GM23248 (cell line): ENCODE measurements at regions not wholly inside any gene's neighbourhood (a gene's known extent, or its start where the extent isn't known, plus 50 kb on each side); places are given as distances from the start of the nearest gene placed in this dataset.

ENCODE experiments used
- DNase-seq: peaks from one replicate; pipeline ENCODE4 v3.0.0-alpha.2; 2015
- H2AFZ ChIP-seq: fragments of 200-600 bp; sonication (generic); 2 replicates; pipeline ENCODE4 v1.6.1; 2016; ENCODE audit warnings: antibody characterized with exemption
- H3F3A ChIP-seq: fragments of 200-600 bp; sonication (generic); 2 replicates; pipeline ENCODE4 v1.6.1; 2016; ENCODE audit warnings: mild to moderate bottlenecking, antibody characterized with exemption, mixed run types; ENCODE audit not compliant: insufficient read depth
- H3K27ac ChIP-seq: fragments of 200-600 bp; sonication (generic); 2 replicates; pipeline ENCODE4 v1.5.1; 2016; ENCODE audit warnings: mild to moderate bottlenecking
- H3K27me3 ChIP-seq: fragments of 200-600 bp; sonication (generic); replicated peaks from 2 replicates; pipeline ENCODE4 v1.6.1; 2016; ENCODE audit warnings: mild to moderate bottlenecking; ENCODE audit not compliant: insufficient read depth
- H3K36me3 ChIP-seq: fragments of 200-600 bp; sonication (generic); 2 replicates; pipeline ENCODE4 v1.6.1; 2016; ENCODE audit warnings: low read depth, mild to moderate bottlenecking
- H3K4me1 ChIP-seq: fragments of 200-600 bp; sonication (generic); 2 replicates; pipeline ENCODE4 v1.6.1; 2016; ENCODE audit warnings: mild to moderate bottlenecking; ENCODE audit not compliant: insufficient read depth
- H3K4me2 ChIP-seq: fragments of 200-600 bp; sonication (generic); one replicate; pipeline ENCODE4 v1.6.1; 2016; ENCODE audit warnings: mild to moderate bottlenecking; ENCODE audit not compliant: unreplicated experiment
- H3K4me3 ChIP-seq: fragments of 200-600 bp; sonication (generic); 2 replicates; pipeline ENCODE4 v1.5.1; 2016; ENCODE audit warnings: mild to moderate bottlenecking
- H3K79me2 ChIP-seq: fragments of 200-600 bp; sonication (generic); 2 replicates; pipeline ENCODE4 v1.6.1; 2016; ENCODE audit warnings: mild to moderate bottlenecking; ENCODE audit not compliant: insufficient read depth
- H3K9ac ChIP-seq: fragments of 200-600 bp; sonication (generic); 2 replicates; pipeline ENCODE4 v1.6.1; 2016; ENCODE audit warnings: mild to moderate bottlenecking
- H3K9me2 ChIP-seq: fragments of 200-600 bp; sonication (generic); 2 replicates; pipeline ENCODE4 v1.6.1; 2016; ENCODE audit warnings: mixed run types, mild to moderate bottlenecking, moderate library complexity; ENCODE audit not compliant: insufficient read depth
- H3K9me3 ChIP-seq: fragments of 200-600 bp; sonication (generic); one replicate; pipeline ENCODE4 v1.6.1; 2017; ENCODE audit warnings: low read depth
- H4K20me1 ChIP-seq: fragments of 200-600 bp; sonication (generic); 2 replicates; pipeline ENCODE4 v1.6.0; 2016; ENCODE audit not compliant: insufficient read depth
- EZH2 ChIP-seq: fragments of 200-600 bp; sonication (generic); IDR thresholded peaks from 2 replicates; pipeline ENCODE4 v1.6.1; 2018; ENCODE audit warnings: antibody characterized with exemption, mild to moderate bottlenecking; ENCODE audit not compliant: insufficient read depth, poor library complexity, severe bottlenecking
- EZH2phosphoT487 ChIP-seq: fragments of 200-600 bp; sonication (generic); IDR thresholded peaks from 2 replicates; pipeline ENCODE4 v1.6.1; 2018; ENCODE audit warnings: antibody characterized with exemption, moderate library complexity, mild to moderate bottlenecking, low read depth; ENCODE audit not compliant: insufficient read depth
- WGBS, 2 experiments: methylation state at CpG; one replicate each; pipeline ENCODE4 v1.1.6; 2015 to 2017; ENCODE audit warnings: low lambda C conversion rate in 2 of 2, low coverage in 1 of 2; ENCODE audit errors: missing lambda C conversion rate in 2 of 2; 5-methylcytosine and 5-hydroxymethylcytosine counted together
- in situ Hi-C: fragments of 300-500 bp; cut with MboI; formaldehyde crosslinking; loops from 2 replicates; pipeline ENCODE4 v1.15.0; 2020

GRCh38 chr9:82144803-82145202, 156.2 kb downstream of the SPATA31D1 start:
- Histone ChIP-seq H3K9me3 (no peaks in the 10 kb centered on the region), H3K27ac (no peak overlapping the region), H3K4me2 (no peak overlapping the region), H3K9me2 (no peaks in the 10 kb centered on the region), H3K79me2 (no peaks in the 10 kb centered on the region), H2AFZ (no peak overlapping the region), H3K9ac (no peak overlapping the region), H3F3A (peaks cover 20% of the 10 kb centered on the region; the same call in 1 of the 2 replicates), H3K4me3 (no peak overlapping the region), H4K20me1 (no peaks in the 10 kb centered on the region), H3K27me3 (no peaks in the 10 kb centered on the region), H3K4me1 (peaks cover 19% of the 10 kb centered on the region), H3K36me3 (no peaks in the 10 kb centered on the region)
- DNase-seq, result no peak
- TF ChIP-seq EZH2 (no peak), EZH2phosphoT487 (no peak)
- in situ Hi-C loops, result no loop called here
- WGBS, 2 experiments, result 96% methylated on average over 4 of the region's 4 CpGs

DNA sequence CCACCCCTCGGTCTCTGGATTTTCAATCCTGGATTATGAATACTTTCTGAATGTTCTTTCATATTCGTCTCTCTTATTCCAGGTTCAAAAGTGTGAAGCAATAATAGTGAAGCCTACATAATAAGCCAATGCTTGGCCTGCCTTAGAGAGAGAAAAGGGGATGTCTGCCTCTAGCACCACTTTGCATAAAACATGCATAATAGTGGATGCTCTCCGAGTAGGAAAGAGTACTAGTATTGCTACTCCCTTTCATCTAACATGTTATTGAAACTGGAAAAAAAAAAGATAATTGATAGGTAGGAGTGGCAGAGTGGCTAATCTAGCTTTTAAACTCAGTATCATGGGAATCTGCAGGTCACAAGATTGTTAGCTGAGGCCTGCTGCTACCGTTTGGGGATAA, 158.1 kb downstream of the SPATA31D1 start:
- 82 to 91% methylated on average over 4 of the region's 4 CpGs for WGBS, 2 experiments
- Histone ChIP-seq H3K27me3 (no peaks in the 10 kb centered on the region), H3K4me3 (no peak overlapping the region), H3K27ac (no peak overlapping the region), H3K4me1 (peaks cover 20% of the 10 kb centered on the region), H4K20me1 (no peaks in the 10 kb centered on the region), H2AFZ (no peak overlapping the region), H3K79me2 (no peaks in the 10 kb centered on the region), H3K36me3 (no peaks in the 10 kb centered on the region), H3K9me3 (no peaks in the 10 kb centered on the region), H3K9me2 (no peaks in the 10 kb centered on the region), H3K4me2 (no peak overlapping the region), H3K9ac (no peak overlapping the region), H3F3A (peaks cover 23% of the 10 kb centered on the region; the same call in 1 of the 2 replicates)
- TF ChIP-seq EZH2, result no peak
- no peak for TF ChIP-seq EZH2phosphoT487
- no peak for DNase-seq
- in situ Hi-C loops, result no loop called here

DNA sequence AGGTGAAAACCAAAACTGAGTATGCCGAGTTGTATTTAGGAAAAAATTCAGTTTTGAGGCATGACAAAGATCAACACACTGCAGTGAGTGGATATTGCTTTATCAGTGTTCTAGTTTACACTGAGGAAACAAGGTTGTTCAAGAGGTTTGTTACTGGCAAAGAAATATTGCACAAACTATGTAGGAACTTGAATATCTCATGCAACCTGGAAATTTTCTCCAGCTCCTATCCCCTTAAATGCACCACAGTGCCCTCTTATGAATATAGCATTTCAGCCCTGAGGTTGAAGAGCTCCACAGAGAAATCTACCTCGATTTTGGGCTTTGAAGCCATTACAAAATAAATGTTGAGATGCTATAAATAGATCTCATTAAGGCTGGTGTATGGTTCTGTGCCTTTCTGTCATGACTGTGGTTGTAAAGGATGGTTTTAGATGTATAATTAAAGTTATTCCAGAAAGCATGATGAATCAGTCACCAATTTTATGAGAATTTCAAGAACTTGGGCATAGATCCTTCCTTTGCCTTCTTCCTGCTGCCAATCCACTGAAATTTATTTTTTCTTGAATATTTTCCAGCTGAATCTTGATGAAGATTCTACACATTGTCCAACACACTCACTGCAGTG, 159.3 kb downstream of the SPATA31D1 start:
- H3K9ac ChIP-seq, result no peak overlapping the region
- in situ Hi-C loops, result no loop called here
- TF ChIP-seq EZH2, result no peak
- no peak for TF ChIP-seq EZH2phosphoT487
- no peak overlapping the region for H2AFZ ChIP-seq
- H3K27ac ChIP-seq, result peak overlapping the region; percentile 59
- H3K36me3 ChIP-seq, result no peaks in the 10 kb centered on the region
- H4K20me1 ChIP-seq, result no peaks in the 10 kb centered on the region
- WGBS, 2 experiments, result 40 to 45% methylated on average over 2 of the region's 2 CpGs
- H3K4me2 ChIP-seq, result peak overlapping the region; percentile 48
- H3K4me3 ChIP-seq, result no peak overlapping the region
- H3K27me3 ChIP-seq, result no peaks in the 10 kb centered on the region
- H3K9me3 ChIP-seq, result no peaks in the 10 kb centered on the region
- no peaks in the 10 kb centered on the region for H3K9me2 ChIP-seq
- H3K4me1 ChIP-seq, result peaks cover 27% of the 10 kb centered on the region
- no peaks in the 10 kb centered on the region for H3K79me2 ChIP-seq
- H3F3A ChIP-seq, result peaks cover 23% of the 10 kb centered on the region; the same call in 1 of the 2 replicates
- DNase-seq, result peak; percentile 24

- Histone ChIP-seq H3K27ac (peak overlapping the region; percentile 59), H3F3A (peaks cover 23% of the 10 kb centered on the region; the same call in 1 of the 2 replicates), H3K4me2 (peak overlapping the region; percentile 48), H3K4me1 (peaks cover 27% of the 10 kb centered on the region), H3K9ac (peak overlapping the region; percentile 2; the same call in 1 of the 2 replicates), H3K4me3 (peak overlapping the region; percentile 37; the same call in 1 of the 2 replicates), H3K79me2 (no peaks in the 10 kb centered on the region), H3K27me3 (no peaks in the 10 kb centered on the region), H3K9me2 (no peaks in the 10 kb centered on the region), H3K36me3 (no peaks in the 10 kb centered on the region), H3K9me3 (no peaks in the 10 kb centered on the region), H4K20me1 (no peaks in the 10 kb centered on the region), H2AFZ (no peak overlapping the region)
- TF ChIP-seq EZH2phosphoT487 (no peak), EZH2 (no peak)
- no peak for DNase-seq
- 16 to 20% methylated on average over 1 of the region's 1 CpG for WGBS, 2 experiments
- in situ Hi-C loops, result no loop called here
These were observed 159.8 kb downstream of the SPATA31D1 start for GRCh38 chr9:82148426-82148810.
